GM18861 (cell line): ENCODE measurements at regions not wholly inside any gene's neighbourhood (a gene's known extent, or its start where the extent isn't known, plus 50 kb on each side); places are given as distances from the start of the nearest gene placed in this dataset.

ENCODE experiments used
- ATAC-seq: cut with Tn5 transposase; IDR thresholded peaks from one replicate; pipeline ENCODE4 v1.9.1; 2021; ENCODE audit not compliant: unreplicated experiment

DNA sequence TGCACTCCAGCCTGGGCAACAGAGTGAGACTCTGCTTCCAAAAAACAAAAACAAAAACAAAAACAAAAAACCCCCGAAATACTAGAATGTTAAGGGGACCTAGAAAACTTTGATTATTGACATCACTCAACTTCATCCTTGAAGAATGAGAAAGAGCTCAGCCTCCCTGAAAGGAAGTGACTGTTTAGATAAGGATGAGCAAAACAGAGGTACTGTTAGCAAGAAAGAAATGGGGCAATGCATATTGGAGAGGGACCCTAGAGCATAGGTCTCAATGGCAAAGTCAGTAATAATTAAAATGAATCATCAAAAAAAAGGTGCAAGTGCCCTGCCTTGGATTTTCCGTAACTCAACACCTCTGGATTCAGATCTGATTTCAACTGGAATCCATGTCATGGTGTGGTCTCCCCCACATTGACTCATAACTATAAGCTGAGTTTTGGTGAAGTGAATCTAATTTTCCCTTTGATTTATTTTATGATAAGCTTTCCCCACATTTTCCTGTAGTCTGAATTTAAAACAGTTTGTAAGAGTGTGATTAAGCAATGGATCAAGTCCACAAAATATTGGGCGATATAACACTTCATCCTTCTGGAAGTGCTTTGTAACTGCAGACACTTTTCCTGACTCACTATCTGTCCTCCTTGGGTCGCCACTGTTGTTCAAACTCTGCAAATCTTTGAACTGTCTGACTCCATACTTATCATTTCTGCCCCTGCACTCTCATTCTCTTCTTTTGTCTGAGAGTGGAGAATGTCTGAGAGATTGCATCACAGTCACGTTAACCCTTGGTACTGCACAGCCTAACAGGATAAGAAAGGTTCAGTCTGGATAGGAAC, 224.8 kb upstream of the LYZL1 start:
- ATAC-seq, result no peak

DNA sequence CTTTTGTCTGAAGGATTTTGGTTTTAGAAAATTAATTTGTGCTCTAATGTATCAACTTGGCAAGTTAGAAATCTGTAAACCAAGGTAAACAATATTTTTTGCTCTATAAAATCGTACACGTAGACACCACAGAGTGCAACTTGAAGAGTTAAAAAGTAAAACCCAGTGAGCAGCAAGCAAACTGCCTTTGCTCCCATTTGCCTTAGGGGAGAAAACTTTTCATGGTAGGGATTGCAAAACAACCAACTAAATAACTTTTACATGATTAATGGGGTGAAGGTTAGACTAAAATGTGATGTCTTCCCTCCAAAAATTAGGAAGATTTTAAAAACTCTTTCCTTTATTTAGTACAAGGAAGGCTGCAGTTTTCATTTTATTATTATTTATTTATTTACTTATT, 224.2 kb upstream of the LYZL1 start:
- no peak for ATAC-seq

DNA sequence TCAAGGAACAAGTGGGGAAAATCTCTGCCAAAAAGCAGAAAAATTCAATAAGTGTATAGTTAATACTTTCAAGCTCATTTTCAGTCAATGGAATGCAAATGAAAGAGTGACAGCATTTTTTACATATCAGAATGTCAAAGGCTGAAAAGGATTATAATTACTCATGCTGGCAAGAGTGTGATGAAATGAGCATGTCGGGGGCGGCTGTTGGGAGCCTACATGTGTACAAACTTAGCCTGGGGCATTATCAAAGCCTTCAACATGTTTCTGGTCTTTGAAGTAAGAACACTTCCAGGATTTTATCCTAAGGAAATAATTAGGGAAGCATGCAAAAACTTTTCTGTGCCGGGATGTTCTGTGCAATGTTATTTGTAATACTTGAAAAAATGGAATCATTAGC, 221.7 kb upstream of the LYZL1 start:
- no peak for ATAC-seq

DNA sequence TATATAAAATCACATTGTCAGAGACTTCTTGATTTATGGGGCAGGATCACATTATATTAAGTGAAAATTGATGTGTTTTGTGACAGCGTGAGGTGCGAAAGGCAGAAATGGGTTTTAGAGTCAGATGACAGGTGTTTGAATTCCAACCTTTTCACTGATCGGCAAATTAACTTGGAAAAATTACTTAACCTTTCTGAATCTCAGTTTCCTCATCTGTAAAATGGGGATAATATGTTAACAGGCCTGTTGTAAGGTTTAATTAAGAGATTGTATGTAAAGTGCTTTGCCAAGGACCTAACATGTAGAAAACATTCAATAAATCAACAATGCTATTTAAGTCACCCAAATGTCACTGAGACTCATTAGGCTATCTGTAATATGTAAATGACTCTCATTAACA, 221.2 kb upstream of the LYZL1 start:
- no peak for ATAC-seq

DNA sequence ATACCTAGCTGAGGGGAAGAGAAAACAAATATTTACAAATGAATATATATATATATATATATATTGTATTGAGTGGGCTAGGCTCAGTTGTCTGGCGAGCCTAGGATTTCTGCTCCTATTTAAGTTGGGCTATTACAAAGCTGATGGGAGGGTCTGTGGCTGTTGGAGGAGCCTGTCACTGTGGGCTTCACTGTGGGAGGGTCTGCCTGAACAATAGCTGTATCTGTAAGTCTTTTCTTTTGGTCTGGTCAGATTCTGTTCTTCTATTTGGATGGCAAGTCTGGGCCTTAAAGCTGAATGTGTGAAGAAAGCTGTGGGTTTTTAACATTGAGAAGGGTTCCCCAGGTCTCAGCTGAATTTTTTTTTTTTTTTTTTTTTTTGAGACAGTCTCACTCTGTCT, 220.6 kb upstream of the LYZL1 start:
- ATAC-seq, result no peak

DNA sequence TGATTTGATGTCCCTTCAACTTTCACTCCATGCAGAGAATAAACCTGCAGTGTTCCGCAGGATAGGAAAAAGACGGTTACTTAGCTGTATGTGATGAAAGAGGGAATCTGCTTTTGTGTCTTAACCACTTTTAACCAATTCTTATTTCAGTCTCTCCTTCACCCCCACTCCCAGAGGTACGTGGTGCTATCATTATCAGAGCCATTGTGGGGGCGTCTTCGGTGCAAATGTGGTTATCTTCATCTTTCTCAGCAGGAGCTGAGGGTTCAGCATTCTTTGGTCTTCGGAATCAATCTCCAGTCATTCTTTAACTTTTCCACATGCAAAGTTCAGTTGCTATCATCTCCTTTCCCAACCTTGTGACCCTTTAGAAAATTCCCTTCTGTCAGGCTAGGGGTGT, 219.9 kb upstream of the LYZL1 start:
- no peak for ATAC-seq

DNA sequence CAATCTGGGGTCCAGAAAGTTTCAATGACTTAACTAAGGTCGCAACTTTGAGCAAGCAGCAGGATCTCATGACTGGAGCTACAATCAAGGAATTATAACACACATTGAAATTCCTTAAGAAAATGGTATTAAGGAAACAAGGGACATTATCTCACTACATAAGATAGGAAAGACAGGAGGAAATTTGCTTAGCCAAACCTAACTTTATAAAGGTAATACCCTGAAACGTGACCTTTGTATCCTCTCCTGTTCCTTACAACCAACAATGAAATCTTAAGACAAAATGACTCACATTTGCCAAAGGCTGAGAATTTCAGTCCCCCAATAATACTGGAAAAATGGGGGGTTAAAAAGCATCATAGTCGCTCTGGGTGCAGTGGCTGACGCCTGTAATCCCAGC, 218.9 kb upstream of the LYZL1 start:
- no peak for ATAC-seq

DNA sequence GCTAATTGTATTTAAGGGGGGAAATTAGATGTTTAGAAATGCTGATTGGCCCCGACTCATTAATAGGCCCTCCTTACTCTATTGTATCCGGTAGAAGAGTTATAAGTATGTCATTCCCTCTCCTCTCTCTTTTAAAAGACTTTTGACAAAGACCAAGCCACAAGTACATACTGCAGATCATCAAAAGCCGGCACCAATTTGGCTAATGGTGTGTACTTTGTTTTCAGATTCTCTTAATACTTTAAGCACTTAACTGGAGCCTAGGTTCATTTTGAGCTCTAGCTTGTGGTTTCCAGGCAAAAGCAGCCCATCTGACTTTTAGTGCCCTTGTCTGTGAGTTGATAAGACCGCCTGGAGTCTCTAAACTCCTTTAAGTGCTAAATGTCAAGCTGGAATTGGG, 210.0 kb upstream of the LYZL1 start:
- ATAC-seq, result no peak

DNA sequence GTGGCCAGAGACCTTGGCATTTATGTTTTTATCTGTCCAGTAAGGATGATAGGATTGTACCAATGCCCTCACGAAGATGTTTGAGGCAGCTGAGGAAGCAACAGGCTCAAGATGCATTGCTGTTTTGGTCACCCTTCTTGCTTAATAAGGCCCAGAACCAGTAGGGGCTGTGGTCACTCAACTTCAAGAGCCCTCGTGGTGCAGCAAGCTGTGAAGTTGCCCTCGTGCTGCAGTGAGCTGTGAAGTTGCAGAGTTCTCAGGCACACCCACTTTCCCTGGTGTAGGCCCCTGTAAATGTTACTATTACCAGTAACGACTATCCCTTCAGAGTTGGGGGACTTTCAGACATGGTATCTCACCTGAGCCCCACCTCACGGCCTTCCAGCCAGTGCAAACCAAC, 207.6 kb upstream of the LYZL1 start:
- ATAC-seq, result no peak

DNA sequence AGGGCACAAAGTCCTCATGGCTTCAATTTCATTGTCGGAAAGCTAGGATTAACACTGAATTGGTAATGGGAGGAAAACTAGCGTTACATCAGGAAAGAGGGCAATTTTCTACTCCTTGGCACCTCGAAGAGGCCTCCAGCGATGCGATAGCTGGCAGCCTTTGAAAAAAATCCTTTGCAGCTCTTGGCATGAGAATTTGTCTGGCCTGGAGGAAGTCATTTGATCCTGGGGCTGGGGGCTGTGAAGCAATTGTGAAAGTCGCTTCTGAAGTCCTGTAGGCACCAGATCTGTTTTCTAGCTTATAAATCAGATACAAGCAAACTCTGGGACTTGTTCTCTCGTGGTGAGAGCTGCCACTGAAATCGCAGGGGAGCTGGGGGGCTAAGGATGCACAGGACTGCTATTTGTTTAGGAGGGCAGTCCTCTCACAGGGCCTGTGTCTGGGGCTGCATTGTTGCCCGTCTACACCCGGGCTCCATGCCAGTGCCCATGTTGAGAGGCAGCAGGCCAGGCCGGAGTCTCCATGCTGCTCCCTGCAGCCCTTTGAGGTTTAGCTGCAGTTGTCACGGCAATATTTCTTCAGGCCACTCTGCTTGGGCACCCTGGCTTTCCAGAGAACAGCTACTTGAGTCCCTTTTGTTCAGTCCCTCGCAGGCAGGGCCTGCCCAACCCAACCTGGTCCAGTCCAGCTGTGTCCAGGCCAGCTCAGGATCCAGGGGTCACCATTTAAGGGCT, 206.8 kb upstream of the LYZL1 start:
- no peak for ATAC-seq

DNA sequence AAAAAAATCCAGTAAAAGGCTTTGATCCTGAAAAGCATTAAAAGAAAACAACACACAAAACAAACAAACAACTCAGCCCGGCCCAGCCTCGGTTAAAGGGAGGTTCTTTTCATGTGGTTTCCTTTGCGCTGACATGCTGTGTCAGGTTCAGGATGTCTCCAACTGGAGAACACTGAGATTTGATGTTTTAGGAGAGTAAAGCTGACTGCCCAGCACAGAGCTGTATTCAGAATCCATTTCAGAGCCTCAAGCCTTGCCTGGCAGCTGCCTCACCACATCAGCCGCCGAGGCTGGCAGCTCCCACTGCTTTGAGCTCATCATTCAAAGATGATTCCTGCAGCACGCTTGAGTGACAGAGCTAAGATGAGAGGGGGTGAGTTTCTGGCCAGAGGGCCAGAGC, 205.8 kb upstream of the LYZL1 start:
- ATAC-seq, result no peak

DNA sequence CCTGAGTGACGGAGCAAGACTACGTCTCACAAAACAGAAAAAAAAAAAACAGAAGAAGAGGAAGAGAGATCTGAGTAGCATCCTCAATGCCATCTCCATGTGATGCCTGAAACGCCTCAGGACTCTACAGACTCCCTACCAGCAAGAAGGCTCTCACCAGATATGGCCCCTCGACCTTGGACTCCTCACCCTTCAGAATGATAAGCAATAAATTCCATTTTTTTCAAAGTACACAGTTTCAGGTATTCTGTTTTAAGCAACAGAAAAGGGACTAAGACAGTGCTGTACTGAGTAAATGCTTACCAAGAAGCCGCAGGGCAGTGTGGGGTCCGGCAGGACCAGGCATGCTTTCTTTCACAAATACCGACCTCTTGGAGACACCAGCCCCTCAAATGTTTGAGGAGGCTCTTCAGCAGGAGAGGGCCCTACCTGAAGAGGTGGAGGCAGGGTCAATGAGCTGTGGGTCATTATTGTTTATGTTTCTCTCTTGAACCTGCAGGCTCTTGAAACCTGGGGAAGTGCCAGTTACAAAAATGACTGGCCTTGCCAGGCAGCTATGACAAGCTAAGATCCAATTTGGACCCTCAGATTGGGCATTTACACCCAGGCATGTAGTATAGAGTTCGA, 204.1 kb upstream of the LYZL1 start:
- ATAC-seq, result no peak

DNA sequence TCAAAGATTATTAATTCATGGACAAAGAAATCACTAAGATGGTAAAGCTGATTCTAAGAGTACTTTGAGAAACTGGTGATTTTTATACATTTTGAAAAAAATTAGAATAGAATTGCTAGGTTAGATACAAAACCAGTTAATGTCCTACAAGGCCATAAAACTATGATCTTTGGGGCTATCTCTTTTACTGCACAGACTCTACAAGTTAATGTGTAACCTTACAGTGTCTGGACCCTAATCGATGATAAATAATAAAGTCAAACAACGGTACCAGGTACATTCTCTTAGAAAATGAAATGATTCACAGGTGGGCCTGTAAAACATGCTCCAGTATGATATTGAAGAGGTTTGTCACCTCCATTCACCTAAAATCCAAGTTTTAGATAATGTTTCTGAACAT, 199.8 kb upstream of the LYZL1 start:
- no peak for ATAC-seq

DNA sequence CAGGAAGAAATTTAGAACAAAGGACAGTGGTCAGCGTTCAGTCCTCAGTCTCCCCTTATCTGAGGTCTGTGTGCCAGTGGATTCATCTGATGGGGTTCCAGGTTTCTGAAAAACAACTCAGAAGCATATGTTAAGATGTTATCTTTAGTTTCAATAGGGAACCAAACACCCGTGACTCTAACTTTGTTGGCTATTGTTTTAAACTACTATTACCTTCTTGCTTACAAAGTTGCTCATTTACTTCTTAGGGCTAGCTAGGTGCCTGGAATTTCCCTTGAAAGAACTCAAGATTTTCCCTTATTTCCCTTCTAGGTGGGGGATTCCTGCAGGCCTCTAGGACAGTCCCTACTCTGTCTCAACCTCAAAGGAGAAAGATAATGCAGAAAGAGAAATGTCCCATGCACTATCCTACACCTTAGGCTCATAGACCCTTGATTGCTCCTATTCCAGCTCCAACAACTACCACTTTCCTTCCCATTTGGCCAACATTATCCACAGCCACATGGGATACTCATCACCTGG, 192.5 kb upstream of the LYZL1 start:
- no peak for ATAC-seq

DNA sequence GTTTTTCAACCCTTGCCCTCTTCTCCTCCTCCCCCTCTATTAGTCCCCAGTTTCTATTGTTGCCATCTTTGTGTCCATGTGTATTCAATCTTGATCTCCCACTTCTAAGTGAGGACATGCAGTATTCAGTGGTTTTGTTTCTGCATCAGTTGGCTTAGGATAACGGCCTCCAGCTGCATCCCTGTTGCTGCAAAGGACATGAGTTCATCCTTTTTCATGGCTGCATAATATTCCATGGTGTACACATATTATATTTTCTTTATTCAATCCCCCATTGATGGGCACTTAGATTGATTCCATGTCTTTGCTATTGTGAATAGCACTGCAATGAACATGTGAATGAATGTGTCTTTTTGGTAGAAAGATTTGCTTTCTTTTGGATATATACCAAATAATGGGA, 190.4 kb upstream of the LYZL1 start:
- ATAC-seq, result no peak

DNA sequence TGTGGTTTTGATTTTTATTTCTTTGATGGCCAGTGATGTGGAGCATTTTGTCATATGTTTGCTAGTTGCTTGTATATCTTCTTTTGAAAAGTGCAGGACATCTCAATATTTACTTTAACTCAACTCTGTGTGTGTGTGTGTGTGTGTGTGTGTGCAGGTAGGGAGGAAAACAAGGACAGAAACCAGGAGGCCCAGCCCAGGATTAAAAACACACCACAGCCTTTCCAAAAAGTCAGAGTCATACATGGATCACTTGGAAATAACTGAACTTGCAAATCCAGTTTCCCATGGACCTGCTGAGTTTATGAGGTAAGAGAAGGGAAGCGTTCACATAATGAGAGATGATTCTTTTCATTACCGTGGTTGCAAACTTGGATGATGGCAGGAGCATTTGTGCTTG, 189.9 kb upstream of the LYZL1 start:
- no peak for ATAC-seq

DNA sequence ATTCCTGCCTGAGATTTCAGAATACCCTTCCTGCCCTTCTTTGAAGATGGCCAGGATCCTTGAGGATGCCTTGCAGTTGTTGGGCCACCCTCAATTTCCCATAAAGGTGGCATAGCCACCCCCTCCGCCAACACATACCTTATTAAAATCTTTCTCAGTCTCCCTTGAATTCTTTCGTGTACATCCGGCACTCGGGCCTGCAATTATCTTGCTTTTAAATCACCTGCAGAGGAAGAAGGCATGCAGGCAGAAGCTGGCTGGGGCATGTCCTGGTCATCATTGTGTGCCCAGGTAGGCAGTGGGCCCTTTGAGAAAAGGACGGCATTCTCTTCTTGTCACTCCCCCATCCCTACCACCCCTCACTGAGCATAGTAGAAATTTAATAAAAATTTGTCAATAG, 189.5 kb upstream of the LYZL1 start:
- no peak for ATAC-seq

DNA sequence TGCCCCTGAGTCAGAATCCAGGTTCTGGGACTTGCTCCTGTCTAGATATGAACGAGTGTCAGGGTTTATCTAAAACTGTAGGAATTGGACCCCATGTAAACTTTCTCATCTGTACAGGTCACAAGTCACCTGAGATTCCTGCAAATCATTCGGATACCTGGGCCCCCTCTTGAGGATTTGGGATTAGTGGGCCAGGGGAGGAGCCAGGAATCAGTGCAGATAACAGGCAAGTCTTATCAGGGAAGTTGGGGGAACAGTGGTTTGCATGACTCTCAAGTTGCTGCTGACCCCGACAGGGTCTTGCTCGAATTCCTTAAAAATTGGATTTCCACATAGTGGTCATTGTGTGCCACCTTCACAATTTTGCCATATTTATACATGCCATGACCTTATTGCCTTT, 188.4 kb upstream of the LYZL1 start:
- no peak for ATAC-seq

DNA sequence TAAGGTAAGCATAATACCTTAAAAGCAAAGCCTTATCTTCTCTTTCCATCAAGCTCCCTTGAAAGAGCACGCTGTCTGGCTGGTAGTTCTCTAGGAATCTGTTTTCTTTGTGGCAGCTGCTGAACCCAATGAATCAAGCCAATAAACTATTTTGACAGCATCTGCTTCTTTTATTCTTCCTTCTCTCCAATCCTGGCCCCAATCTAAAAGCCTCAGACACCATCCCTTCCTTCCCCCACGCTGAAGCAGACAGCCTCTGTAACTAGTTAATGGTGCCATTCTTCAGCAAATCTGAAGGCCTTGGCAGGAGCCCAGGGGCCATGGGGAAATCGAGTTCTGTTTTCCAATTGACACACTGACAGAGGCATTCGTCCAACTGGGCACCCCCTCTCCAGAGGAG, 186.6 kb upstream of the LYZL1 start:
- no peak for ATAC-seq

DNA sequence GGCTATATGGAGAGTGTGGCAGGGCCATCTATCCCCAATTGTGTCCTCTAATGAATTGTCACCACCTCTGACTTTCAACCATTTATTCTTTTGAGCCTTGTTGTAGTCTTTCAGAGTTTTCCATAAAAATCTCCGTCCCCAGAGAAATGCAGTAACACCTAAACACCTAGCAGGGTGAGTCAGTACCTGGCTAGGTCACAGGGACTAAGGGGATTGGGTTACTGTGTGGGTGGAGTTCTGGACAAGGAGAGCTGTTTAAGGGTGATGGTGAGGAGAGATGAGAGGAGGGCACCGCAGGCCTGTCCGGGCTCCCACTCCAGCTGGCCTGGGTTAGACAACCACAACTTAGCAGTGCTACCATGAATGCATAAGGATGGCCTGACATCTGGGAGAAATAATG, 186.2 kb upstream of the LYZL1 start:
- no peak for ATAC-seq

DNA sequence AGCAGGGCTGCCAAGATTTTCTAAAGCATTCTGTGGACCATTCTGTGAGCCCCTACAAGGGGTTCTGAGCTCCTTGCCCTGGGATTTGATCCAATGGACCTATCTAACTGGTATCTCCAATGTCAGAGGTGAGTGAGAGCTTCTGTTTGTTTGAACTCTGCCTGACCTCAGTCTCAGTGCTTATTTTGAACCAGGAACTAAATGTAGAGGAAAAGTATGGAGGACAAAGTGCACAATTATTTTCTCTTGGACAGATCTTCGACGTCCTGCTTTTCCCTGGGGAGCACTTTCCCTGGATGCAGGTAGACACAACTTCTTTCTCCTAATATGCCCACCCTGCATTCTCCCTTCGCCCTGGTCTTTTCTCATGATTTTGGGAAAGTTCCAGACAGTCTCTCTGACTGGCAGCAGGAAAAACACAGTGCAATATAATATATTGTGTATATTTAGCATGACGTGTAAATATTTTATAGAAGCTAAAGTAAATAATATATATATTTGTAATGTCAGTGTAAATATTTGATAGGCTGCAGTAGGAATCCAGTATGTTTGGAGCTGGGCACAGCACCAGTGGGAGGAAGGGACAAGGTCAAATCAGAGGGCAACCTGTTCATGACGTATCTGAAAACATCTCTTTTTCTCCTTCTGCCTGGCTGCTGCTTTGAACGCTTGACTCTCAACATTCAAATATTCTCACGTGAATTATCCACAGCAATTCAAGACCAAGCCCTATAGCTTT, 184.0 kb upstream of the LYZL1 start:
- no peak for ATAC-seq
